ENCODE measurements at regions not wholly inside any gene's neighbourhood (a gene's known extent, or its start where the extent isn't known, plus 50 kb on each side); places are given as distances from the start of the nearest gene placed in this dataset.

- no peak overlapping the region for H2AFZ ChIP-seq (ENCODE audit: low read depth, low read length)
- no TSS peak for BruUV-seq (replicated peaks)
- no peak for FAIRE-seq
- DNase-seq (ENCODE audit: extremely low read depth in 1 of 4, low spot score in 3 of 4), result no peak
- ChIA-PET CTCF (ENCODE audit: low intra/inter-chr PET ratio) (no interaction called here), POLR2A (no interaction called here)
- H3K9me1 ChIP-seq (ENCODE audit: control insufficient read depth, insufficient read depth, low read length), result no peaks in the 10 kb centered on the region
- H3K4me1 ChIP-seq (replicated peaks in 1 of 2; ENCODE audit: control insufficient read depth in 2 of 2, insufficient read depth in 2 of 2, low read length in 2 of 2), result no peaks in the 10 kb centered on the region
- no peak overlapping the region for H3K27ac ChIP-seq (ENCODE audit: extremely low read depth, low read depth, low read length)
- H3K9me3 ChIP-seq (replicated peaks; ENCODE audit: control insufficient read depth, insufficient read depth, low read depth, low read length), result no peaks in the 10 kb centered on the region
- in situ Hi-C loops (cut with MboI) (no loop called here), intact Hi-C loops (cut with micrococcal nuclease) (no loop called here)
- ATAC-seq, result no peak
- no peak overlapping the region for H3K4me2 ChIP-seq (ENCODE audit: insufficient read depth, low read length)
- H3K9ac ChIP-seq (ENCODE audit: insufficient read depth in 1 of 2, low read depth in 2 of 2, low read length in 2 of 2), result no peak overlapping the region
- H3K79me2 ChIP-seq (ENCODE audit: control insufficient read depth, insufficient read depth, low read length), result no peaks in the 10 kb centered on the region
- no peak overlapping the region for H3K4me3 ChIP-seq
- H3K36me3 ChIP-seq (ENCODE audit: control insufficient read depth, insufficient read depth, low read length), result no peaks in the 10 kb centered on the region
- WGBS (ENCODE audit: insufficient coverage, low coverage, missing lambda C conversion rate), result 5% methylated on average over 5 of the region's 5 CpGs
- H3K27me3 ChIP-seq (ENCODE audit: control insufficient read depth in 2 of 2, insufficient read depth in 2 of 2, low read length in 2 of 2), result no peaks in the 10 kb centered on the region
- TF ChIP-seq SREBF2 (CRISPR knock-in tag; IDR thresholded peaks at IDR 0.05), result no peak
- no peak for TF ChIP-seq ZNF696 (CRISPR knock-in tag; conservative IDR thresholded peaks at IDR 0.05)
- no peaks in the 10 kb centered on the region for H4K20me1 ChIP-seq (replicated peaks; ENCODE audit: control insufficient read depth, insufficient read depth, low read length)
Measured at GRCh38 chr2:198767694-198768093, 690.0 kb downstream of the SATB2 start.

- no peaks in the 10 kb centered on the region for H3K9me1 ChIP-seq (ENCODE audit: control insufficient read depth, insufficient read depth, low read length)
- no peaks in the 10 kb centered on the region for H3K36me3 ChIP-seq (ENCODE audit: control insufficient read depth, insufficient read depth, low read length)
- no peak overlapping the region for H3K4me3 ChIP-seq
- no peak overlapping the region for H2AFZ ChIP-seq (ENCODE audit: low read depth, low read length)
- FAIRE-seq, result no peak
- no peaks in the 10 kb centered on the region; the same call in 1 of the 2 replicates for H3K9me3 ChIP-seq (replicated peaks; ENCODE audit: control insufficient read depth, insufficient read depth, low read depth, low read length)
- CTCF ChIA-PET (ENCODE audit: low intra/inter-chr PET ratio), result no interaction called here
- DNase-seq (ENCODE audit: extremely low read depth in 1 of 4, low spot score in 3 of 4), result no peak
- BruUV-seq (replicated peaks), result no TSS peak
- H3K4me2 ChIP-seq (ENCODE audit: insufficient read depth, low read length), result no peak overlapping the region
- intact Hi-C loops (cut with micrococcal nuclease) (no loop called here), in situ Hi-C loops (cut with MboI) (no loop called here)
- H3K79me2 ChIP-seq (ENCODE audit: control insufficient read depth, insufficient read depth, low read length), result no peaks in the 10 kb centered on the region
- POLR2A ChIA-PET, result no interaction called here
- H3K4me1 ChIP-seq (replicated peaks in 1 of 2; ENCODE audit: control insufficient read depth in 2 of 2, insufficient read depth in 2 of 2, low read length in 2 of 2), result no peaks in the 10 kb centered on the region
- no peak for ATAC-seq
- no peaks in the 10 kb centered on the region for H3K27me3 ChIP-seq (ENCODE audit: control insufficient read depth in 2 of 2, insufficient read depth in 2 of 2, low read length in 2 of 2)
- no peak for TF ChIP-seq KAT8 (IDR thresholded peaks at IDR 0.05; ENCODE audit: low read depth)
- TF ChIP-seq KLF16 (IDR thresholded peaks at IDR 0.05), result no peak
- no peak for TF ChIP-seq RCOR1 (IDR thresholded peaks at IDR 0.05; ENCODE audit: borderline replicate concordance in 1 of 2, low read depth in 2 of 2, low read length in 2 of 2)
- no peak for TF ChIP-seq ZNF444 (CRISPR knock-in tag; IDR thresholded peaks at IDR 0.05)
- TF ChIP-seq ZNF395 (CRISPR knock-in tag; IDR thresholded peaks at IDR 0.05), result no peak
- no peak for TF ChIP-seq SMAD3 (CRISPR knock-in tag; conservative IDR thresholded peaks at IDR 0.05)
- no peak for TF ChIP-seq ASH1L (IDR thresholded peaks at IDR 0.05; ENCODE audit: borderline replicate concordance, low read depth, partially characterized antibody)
- no peak for TF ChIP-seq ZNF766 (CRISPR knock-in tag; conservative IDR thresholded peaks at IDR 0.05)
- no peak for TF ChIP-seq ZNF551 (CRISPR knock-in tag; IDR thresholded peaks at IDR 0.05)
- TF ChIP-seq ZNF282 (CRISPR knock-in tag; IDR thresholded peaks at IDR 0.05), result no peak
- H3K9ac ChIP-seq (ENCODE audit: insufficient read depth in 1 of 2, low read depth in 2 of 2, low read length in 2 of 2), result no peak overlapping the region
- no peaks in the 10 kb centered on the region for H4K20me1 ChIP-seq (replicated peaks; ENCODE audit: control insufficient read depth, insufficient read depth, low read length)
- 0% methylated on average over 1 of the region's 1 CpG for WGBS (ENCODE audit: insufficient coverage, low coverage, missing lambda C conversion rate)
- no peak overlapping the region for H3K27ac ChIP-seq (ENCODE audit: extremely low read depth, low read depth, low read length)
Measured at GRCh38 chr2:198763793-198764192, 693.9 kb downstream of the SATB2 start.
